SK-N-SH (cell line): ENCODE measurements at regions not wholly inside any gene's neighbourhood (a gene's known extent, or its start where the extent isn't known, plus 50 kb on each side); places are given as distances from the start of the nearest gene placed in this dataset.

Source experiments
- CTCF ChIA-PET: fragments of 300-600, 350-600 bp; formaldehyde crosslinking; extraction: SDS; loops from one replicate; lab custom pipeline; 2021; lab: Yijun Ruan, JAX
- POLR2A ChIA-PET: fragments of 350-600 bp; sonication (Branson Sonifier 250); formaldehyde crosslinking; extraction: SDS; loops from one replicate; lab custom pipeline; 2020; ENCODE audit warnings: antibody characterized with exemption, inconsistent platforms; lab: Yijun Ruan, JAX
- DNase-seq: peaks from one replicate; pipeline ENCODE4 v3.0.0; 2012
- H2AFZ ChIP-seq: fragments of 200-600 bp; sonication (generic); 2 replicates; pipeline ENCODE4 v1.8.1; 2016; ENCODE audit warnings: antibody characterized with exemption, mild to moderate bottlenecking, low read depth
- H3F3A ChIP-seq: fragments of 200-600 bp; sonication (generic); replicated peaks from 2 replicates; pipeline ENCODE3; 2016; ENCODE audit warnings: antibody characterized with exemption, mild to moderate bottlenecking; ENCODE audit not compliant: insufficient read depth
- H3K27ac ChIP-seq, 2 experiments: fragments of 200-500 bp in 1 of 2; fragments of 200-600 bp in 1 of 2; sonication (Bioruptor generic) in 1 of 2; sonication (generic), shearing (Covaris generic) in 1 of 2; 2 replicates each; pipeline versions ENCODE4 v1.5.1 to v1.6.1; 2014 to 2016; ENCODE audit warnings: low read depth in 2 of 2, inconsistent platforms in 1 of 2, low read length in 1 of 2, mild to moderate bottlenecking in 1 of 2, mixed read lengths in 1 of 2
- H3K27me3 ChIP-seq: fragments of 200-600 bp; sonication (generic), shearing (Covaris generic); 2 replicates; pipeline ENCODE4 v1.6.1; 2016; ENCODE audit warnings: mixed run types; ENCODE audit not compliant: insufficient read depth
- H3K36me3 ChIP-seq, 2 experiments: fragments of 200-500 bp in 1 of 2; fragments of 200-600 bp in 1 of 2; sonication (Bioruptor generic) in 1 of 2; sonication (generic) in 1 of 2; replicated peaks in 1 of 2; 2 replicates each; pipeline versions ENCODE3 to v1.5.1; 2014 to 2016; ENCODE audit warnings: low read length in 1 of 2, mild to moderate bottlenecking in 1 of 2; ENCODE audit not compliant: insufficient read depth in 2 of 2, control insufficient read depth in 1 of 2
- H3K4me1 ChIP-seq, 2 experiments: fragments of 200-500 bp in 1 of 2; fragments of 200-600 bp in 1 of 2; sonication (Bioruptor generic) in 1 of 2; sonication (generic), shearing (Covaris generic) in 1 of 2; 2 replicates each; pipeline versions ENCODE4 v1.5.1 to v1.6.1; 2014 to 2016; ENCODE audit warnings: low read depth in 1 of 2, low read length in 1 of 2, mixed run types in 1 of 2; ENCODE audit not compliant: insufficient read depth in 2 of 2, control insufficient read depth in 1 of 2
- H3K4me2 ChIP-seq: fragments of 200-600 bp; sonication (generic), shearing (Covaris generic); 2 replicates; pipeline ENCODE4 v1.6.1; 2017; ENCODE audit warnings: mixed run types
- H3K4me3 ChIP-seq, 2 experiments: fragments of 200-500 bp in 1 of 2; fragments of 200-600 bp in 1 of 2; sonication (Bioruptor generic) in 1 of 2; sonication (generic), shearing (Covaris generic) in 1 of 2; 2 replicates each; pipeline versions ENCODE4 v1.5.1 to v1.8.1; 2014 to 2016; ENCODE audit warnings: low read depth in 2 of 2, inconsistent platforms in 1 of 2, low read length in 1 of 2, mild to moderate bottlenecking in 1 of 2, mixed read lengths in 1 of 2, moderate library complexity in 1 of 2
- H3K79me2 ChIP-seq: fragments of 200-600 bp; sonication (generic); 2 replicates; pipeline ENCODE4 v1.8.1; 2017; ENCODE audit warnings: mild to moderate bottlenecking; ENCODE audit not compliant: insufficient read depth
- H3K9ac ChIP-seq: fragments of 200-600 bp; sonication (generic); 2 replicates; pipeline ENCODE4 v1.6.1; 2017; ENCODE audit warnings: mixed run types
- H3K9me2 ChIP-seq: fragments of 200-600 bp; sonication (generic); 2 replicates; pipeline ENCODE4 v1.6.1; 2017; ENCODE audit warnings: mixed run types
- H3K9me3 ChIP-seq: fragments of 200-600 bp; sonication (generic); 2 replicates; pipeline ENCODE4 v1.6.1; 2017; ENCODE audit warnings: mixed run types, mild to moderate bottlenecking, moderate library complexity
- H4K20me1 ChIP-seq: fragments of 200-600 bp; sonication (generic); 2 replicates; pipeline ENCODE4 v1.6.1; 2017; ENCODE audit warnings: mild to moderate bottlenecking, mixed run types; ENCODE audit not compliant: insufficient read depth
- CHD2 ChIP-seq: fragments of 150-350 bp; IDR thresholded peaks from 2 replicates; pipeline ENCODE4 v1.6.1; 2018; ENCODE audit warnings: low read length; ENCODE audit not compliant: partially characterized antibody
- CTCF ChIP-seq: fragments of 200-600 bp; sonication (generic); IDR thresholded peaks from 2 replicates; pipeline ENCODE4 v1.6.1; 2017; ENCODE audit warnings: antibody characterized with exemption, mild to moderate bottlenecking, moderate library complexity
- EP300 ChIP-seq, 2 experiments: IDR thresholded peaks; 2 replicates each; pipeline versions ENCODE4 v1.4.0 to v1.6.1; 2012; ENCODE audit warnings: borderline replicate concordance in 1 of 2, low read depth in 1 of 2, low read length in 1 of 2
- FOSL2 ChIP-seq: IDR thresholded peaks from 2 replicates; pipeline ENCODE4 v1.4.0; 2012; ENCODE audit warnings: low read depth, mild to moderate bottlenecking, moderate library complexity, borderline replicate concordance
- FOXJ3 ChIP-seq: sonication (generic); formaldehyde crosslinking; IDR thresholded peaks from 2 replicates; pipeline ENCODE4 v1.5.1; 2020; ENCODE audit warnings: mild to moderate bottlenecking, missing genetic modification reagents
- GABPA ChIP-seq: IDR thresholded peaks from 2 replicates; pipeline ENCODE4 v1.4.0; 2012; ENCODE audit warnings: low read depth, mild to moderate bottlenecking
- GATA2 ChIP-seq: sonication (generic); formaldehyde crosslinking; IDR thresholded peaks from 2 replicates; pipeline ENCODE4 v1.5.0; 2020; ENCODE audit warnings: mild to moderate bottlenecking, missing genetic modification reagents
- JUND ChIP-seq: IDR thresholded peaks from 2 replicates; pipeline ENCODE4 v1.4.0; 2012
- MEF2A ChIP-seq: IDR thresholded peaks from 2 replicates; pipeline ENCODE4 v1.4.0; 2012; ENCODE audit warnings: low read depth, borderline replicate concordance
- MXI1 ChIP-seq: IDR thresholded peaks from 2 replicates; pipeline ENCODE4 v1.6.1; 2012; ENCODE audit warnings: mild to moderate bottlenecking, low read depth, low read length, improper control_type of control experiment
- NRF1 ChIP-seq: IDR thresholded peaks from 2 replicates; pipeline ENCODE4 v1.6.1; 2012; ENCODE audit warnings: low read depth, mild to moderate bottlenecking, low read length
- PBX3 ChIP-seq: IDR thresholded peaks from 2 replicates; pipeline ENCODE4; 2012
- SIN3A ChIP-seq: IDR thresholded peaks from 2 replicates; pipeline ENCODE4 v1.6.1; 2012; ENCODE audit warnings: low read depth, mild to moderate bottlenecking, low read length, moderate library complexity, borderline replicate concordance
- TEAD4 ChIP-seq: IDR thresholded peaks from 2 replicates; pipeline ENCODE4 v1.4.0; 2012; ENCODE audit warnings: mild to moderate bottlenecking, borderline replicate concordance; ENCODE audit not compliant: insufficient read depth
- USF1 ChIP-seq: IDR thresholded peaks from 2 replicates; pipeline ENCODE4 v1.4.0; 2012; ENCODE audit warnings: low read depth, borderline replicate concordance
- WGBS: methylation state at CpG from one replicate; pipeline ENCODE4 v1.1.6; 2017; ENCODE audit warnings: low lambda C conversion rate; 5-methylcytosine and 5-hydroxymethylcytosine counted together
- TF ChIP-seq, protein P1 (sequence below): IDR thresholded peaks from 2 replicates; pipeline ENCODE4 v1.4.0; 2012; ENCODE audit warnings: low read depth

- no peak overlapping the region for H3K9ac ChIP-seq
- DNase-seq = no peak
- POLR2A ChIA-PET = no interaction called here
Measured at GRCh38 chr5:57317341-57317740, 143.5 kb downstream of the GPBP1 start.

More at GRCh38 chr5:57317341-57317740, 143.5 kb downstream of the GPBP1 start:
- Histone ChIP-seq H4K20me1 (no peaks in the 10 kb centered on the region), H3F3A (no peaks in the 10 kb centered on the region), H3K79me2 (no peaks in the 10 kb centered on the region), H3K27me3 (no peaks in the 10 kb centered on the region), H3K4me1 (no peaks in the 10 kb centered on the region), H3K4me3 (no peak overlapping the region), H3K9me3 (no peaks in the 10 kb centered on the region)
- 83% methylated on average over 5 of the region's 5 CpGs for WGBS
- TF ChIP-seq NRF1 (no peak), FOSL2 (no peak), CHD2 (no peak), JUND (no peak), SIN3A (no peak), EP300 (IDR thresholded peaks at IDR 0.05; ENCODE audit: borderline replicate concordance in 1 of 2, low read depth in 1 of 2, low read length in 1 of 2) (no peak), FOXJ3 (CRISPR knock-in tag) (no peak), MEF2A (no peak), PBX3 (no peak), GABPA (no peak), TEAD4 (no peak), USF1 (no peak), MXI1 (no peak), GATA2 (CRISPR knock-in tag) (no peak), CTCF (no peak)
- TF ChIP-seq, protein P1, sequence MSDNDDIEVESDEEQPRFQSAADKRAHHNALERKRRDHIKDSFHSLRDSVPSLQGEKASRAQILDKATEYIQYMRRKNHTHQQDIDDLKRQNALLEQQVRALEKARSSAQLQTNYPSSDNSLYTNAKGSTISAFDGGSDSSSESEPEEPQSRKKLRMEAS = no peak
- TF ChIP-seq, all 33 proteins: peak for 0
- CTCF ChIA-PET = no interaction called here
- Histone ChIP-seq H3K36me3 (no peaks in the 10 kb centered on the region), H3K9me2 (no peaks in the 10 kb centered on the region), H3K27ac (no peak overlapping the region), H2AFZ (no peak overlapping the region), H3K4me2 (no peak overlapping the region)
